ENCODE measurements at regions not wholly inside any gene's neighbourhood (a gene's known extent, or its start where the extent isn't known, plus 50 kb on each side); places are given as distances from the start of the nearest gene placed in this dataset.

- ChIA-PET POLR2A (no interaction called here), CTCF (no interaction called here)
- no peak overlapping the region for H3K4me3 ChIP-seq (ENCODE audit: low read depth, low read length)
- TF ChIP-seq ZNF558 (tag by site-specific recombination; IDR thresholded peaks at IDR 0.05) (no peak), ZNF670 (tag by site-specific recombination; IDR thresholded peaks at IDR 0.05; ENCODE audit: low read depth) (no peak), ZBTB10 (tag by site-specific recombination; IDR thresholded peaks at IDR 0.05) (no peak), ZNF311 (tag by site-specific recombination; IDR thresholded peaks at IDR 0.05; ENCODE audit: borderline replicate concordance) (no peak), ZNF707 (tag by site-specific recombination; IDR thresholded peaks at IDR 0.05) (no peak), ZNF560 (tag by site-specific recombination; IDR thresholded peaks at IDR 0.05; ENCODE audit: borderline replicate concordance) (no peak), ZFHX2 (tag by site-specific recombination; conservative IDR thresholded peaks at IDR 0.05) (no peak), ZNF112 (tag by site-specific recombination; IDR thresholded peaks at IDR 0.05) (no peak), ZNF350 (tag by site-specific recombination; IDR thresholded peaks at IDR 0.05) (no peak), ZNF324 (tag by site-specific recombination; IDR thresholded peaks at IDR 0.05) (no peak), ZNF132 (tag by site-specific recombination; IDR thresholded peaks at IDR 0.05; ENCODE audit: borderline replicate concordance) (no peak), HIC1 (tag by site-specific recombination; IDR thresholded peaks at IDR 0.05) (no peak), SETDB1 (IDR thresholded peaks at IDR 0.05; ENCODE audit: insufficient read length, low read length) (no peak), ZXDB (tag by site-specific recombination; IDR thresholded peaks at IDR 0.05) (no peak)
- TF ChIP-seq, protein P1, sequence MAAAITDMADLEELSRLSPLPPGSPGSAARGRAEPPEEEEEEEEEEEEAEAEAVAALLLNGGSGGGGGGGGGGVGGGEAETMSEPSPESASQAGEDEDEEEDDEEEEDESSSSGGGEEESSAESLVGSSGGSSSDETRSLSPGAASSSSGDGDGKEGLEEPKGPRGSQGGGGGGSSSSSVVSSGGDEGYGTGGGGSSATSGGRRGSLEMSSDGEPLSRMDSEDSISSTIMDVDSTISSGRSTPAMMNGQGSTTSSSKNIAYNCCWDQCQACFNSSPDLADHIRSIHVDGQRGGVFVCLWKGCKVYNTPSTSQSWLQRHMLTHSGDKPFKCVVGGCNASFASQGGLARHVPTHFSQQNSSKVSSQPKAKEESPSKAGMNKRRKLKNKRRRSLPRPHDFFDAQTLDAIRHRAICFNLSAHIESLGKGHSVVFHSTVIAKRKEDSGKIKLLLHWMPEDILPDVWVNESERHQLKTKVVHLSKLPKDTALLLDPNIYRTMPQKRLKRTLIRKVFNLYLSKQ (tag by site-specific recombination; IDR thresholded peaks at IDR 0.05; ENCODE audit: borderline replicate concordance): no peak
- no peaks in the 10 kb centered on the region for H3K36me3 ChIP-seq (ENCODE audit: control insufficient read depth in 2 of 2, insufficient read depth in 1 of 2, low read length in 2 of 2)
- H3K9me3 ChIP-seq (ENCODE audit: control insufficient read depth, insufficient read depth, low read depth, low read length): no peaks in the 10 kb centered on the region
- H3K4me1 ChIP-seq (ENCODE audit: control insufficient read depth, insufficient read depth, low read length): no peaks in the 10 kb centered on the region
- H3K27ac ChIP-seq (ENCODE audit: extremely low read depth, low read depth, low read length): no peak overlapping the region
Observed at GRCh38 chr2:67281101-67281500, 116.0 kb upstream of the ETAA1 start.

DNA sequence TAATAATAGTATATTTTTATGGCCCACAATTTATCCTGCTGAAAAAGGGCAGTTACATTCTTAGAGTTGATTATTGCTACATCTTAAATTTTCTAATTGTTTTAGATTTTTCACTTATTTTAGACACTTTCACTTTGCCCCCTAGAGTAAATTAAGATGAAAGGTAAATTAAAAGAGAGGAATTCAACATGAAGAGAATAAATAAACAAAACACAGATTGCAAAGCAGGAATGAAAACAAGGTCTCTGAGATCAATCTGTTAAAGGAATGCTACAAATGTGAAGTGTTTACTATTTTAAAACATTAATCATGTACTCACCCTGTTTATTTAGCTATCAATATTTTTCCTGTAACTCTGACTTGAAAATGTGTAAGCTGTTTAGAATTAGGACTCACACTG, 113.5 kb upstream of the ETAA1 start:
- Histone ChIP-seq H3K4me3 (ENCODE audit: low read depth, low read length) (no peak overlapping the region), H3K9me3 (ENCODE audit: control insufficient read depth, insufficient read depth, low read depth, low read length) (no peaks in the 10 kb centered on the region), H3K36me3 (ENCODE audit: control insufficient read depth in 2 of 2, insufficient read depth in 1 of 2, low read length in 2 of 2) (no peaks in the 10 kb centered on the region), H3K27ac (ENCODE audit: extremely low read depth, low read depth, low read length) (no peak overlapping the region), H3K4me1 (ENCODE audit: control insufficient read depth, insufficient read depth, low read length) (no peaks in the 10 kb centered on the region)
- CTCF ChIA-PET: interaction anchor here (0.5 to 1.0 kb wide), 2 partner anchors 9 to 134 kb away, joined by 3 to 4 read pairs; no protein-coding TSS in a partner anchor
- POLR2A ChIA-PET: no interaction called here
- TF ChIP-seq PRDM4 (tag by site-specific recombination; IDR thresholded peaks at IDR 0.05) (no peak), ZNF211 (tag by site-specific recombination; IDR thresholded peaks at IDR 0.05; ENCODE audit: low read depth) (no peak), ZNF670 (tag by site-specific recombination; IDR thresholded peaks at IDR 0.05; ENCODE audit: low read depth) (no peak), ZNF324 (tag by site-specific recombination; IDR thresholded peaks at IDR 0.05) (no peak), ZNF621 (tag by site-specific recombination; IDR thresholded peaks at IDR 0.05) (no peak), ZNF239 (tag by site-specific recombination; IDR thresholded peaks at IDR 0.05) (no peak), ZNF426 (tag by site-specific recombination; IDR thresholded peaks at IDR 0.05) (no peak), ZNF777 (tag by site-specific recombination; IDR thresholded peaks at IDR 0.05; ENCODE audit: borderline replicate concordance) (no peak), ZNF645 (tag by site-specific recombination; IDR thresholded peaks at IDR 0.05) (no peak), ZBTB1 (tag by site-specific recombination; IDR thresholded peaks at IDR 0.05) (no peak)
- TF ChIP-seq, protein P2, sequence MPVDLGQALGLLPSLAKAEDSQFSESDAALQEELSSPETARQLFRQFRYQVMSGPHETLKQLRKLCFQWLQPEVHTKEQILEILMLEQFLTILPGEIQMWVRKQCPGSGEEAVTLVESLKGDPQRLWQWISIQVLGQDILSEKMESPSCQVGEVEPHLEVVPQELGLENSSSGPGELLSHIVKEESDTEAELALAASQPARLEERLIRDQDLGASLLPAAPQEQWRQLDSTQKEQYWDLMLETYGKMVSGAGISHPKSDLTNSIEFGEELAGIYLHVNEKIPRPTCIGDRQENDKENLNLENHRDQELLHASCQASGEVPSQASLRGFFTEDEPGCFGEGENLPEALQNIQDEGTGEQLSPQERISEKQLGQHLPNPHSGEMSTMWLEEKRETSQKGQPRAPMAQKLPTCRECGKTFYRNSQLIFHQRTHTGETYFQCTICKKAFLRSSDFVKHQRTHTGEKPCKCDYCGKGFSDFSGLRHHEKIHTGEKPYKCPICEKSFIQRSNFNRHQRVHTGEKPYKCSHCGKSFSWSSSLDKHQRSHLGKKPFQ (tag by site-specific recombination; IDR thresholded peaks at IDR 0.05): no peak
